ENCODE measurements at regions not wholly inside any gene's neighbourhood (a gene's known extent, or its start where the extent isn't known, plus 50 kb on each side); places are given as distances from the start of the nearest gene placed in this dataset.

DNA sequence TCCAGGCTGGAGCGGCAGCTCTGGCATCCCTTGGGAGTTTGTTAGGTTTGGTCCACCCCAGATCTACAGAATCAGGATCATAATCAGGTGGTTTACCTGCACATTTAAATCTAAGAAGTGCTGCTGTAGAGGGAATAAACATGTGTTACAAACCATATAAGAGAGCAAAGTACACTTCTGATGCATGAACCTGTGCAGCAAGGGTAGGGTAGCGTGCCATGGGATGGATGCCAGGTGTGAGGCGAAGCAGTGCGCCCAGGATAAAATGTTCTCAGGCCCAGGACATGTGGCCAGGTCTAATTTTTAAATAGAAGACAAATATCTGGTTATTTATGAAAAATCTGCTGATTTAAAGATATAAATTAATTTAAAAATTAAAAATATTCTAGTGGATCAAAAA, 308.8 kb upstream of the USP24 start:
- H3K4me3 ChIP-seq (ENCODE audit: low read depth, low read length), result no peak overlapping the region
- TF ChIP-seq, protein P1, sequence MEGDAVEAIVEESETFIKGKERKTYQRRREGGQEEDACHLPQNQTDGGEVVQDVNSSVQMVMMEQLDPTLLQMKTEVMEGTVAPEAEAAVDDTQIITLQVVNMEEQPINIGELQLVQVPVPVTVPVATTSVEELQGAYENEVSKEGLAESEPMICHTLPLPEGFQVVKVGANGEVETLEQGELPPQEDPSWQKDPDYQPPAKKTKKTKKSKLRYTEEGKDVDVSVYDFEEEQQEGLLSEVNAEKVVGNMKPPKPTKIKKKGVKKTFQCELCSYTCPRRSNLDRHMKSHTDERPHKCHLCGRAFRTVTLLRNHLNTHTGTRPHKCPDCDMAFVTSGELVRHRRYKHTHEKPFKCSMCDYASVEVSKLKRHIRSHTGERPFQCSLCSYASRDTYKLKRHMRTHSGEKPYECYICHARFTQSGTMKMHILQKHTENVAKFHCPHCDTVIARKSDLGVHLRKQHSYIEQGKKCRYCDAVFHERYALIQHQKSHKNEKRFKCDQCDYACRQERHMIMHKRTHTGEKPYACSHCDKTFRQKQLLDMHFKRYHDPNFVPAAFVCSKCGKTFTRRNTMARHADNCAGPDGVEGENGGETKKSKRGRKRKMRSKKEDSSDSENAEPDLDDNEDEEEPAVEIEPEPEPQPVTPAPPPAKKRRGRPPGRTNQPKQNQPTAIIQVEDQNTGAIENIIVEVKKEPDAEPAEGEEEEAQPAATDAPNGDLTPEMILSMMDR (IDR thresholded peaks at IDR 0.05; ENCODE audit: insufficient read depth, low read length), result no peak
- no peak for DNase-seq (ENCODE audit: low read depth)

DNA sequence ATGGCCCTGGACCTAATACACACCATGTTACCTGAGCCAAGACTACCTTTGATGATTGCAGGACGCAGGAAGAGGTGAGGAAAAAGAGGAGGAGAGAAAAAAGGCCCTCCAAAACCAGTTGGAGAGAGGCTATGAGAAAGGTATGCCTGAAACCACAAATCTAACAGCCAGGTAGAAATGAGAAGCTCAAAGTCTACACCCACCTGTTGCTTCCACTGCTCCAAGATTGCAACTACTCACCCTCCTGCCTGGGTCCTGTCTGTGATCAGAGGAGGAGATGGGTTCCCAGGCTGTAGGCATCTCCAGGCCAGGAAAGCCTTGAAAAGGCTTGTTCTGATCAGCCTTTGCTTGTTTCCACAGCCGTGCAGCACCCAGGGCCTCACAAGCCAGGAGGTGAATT, 307.8 kb upstream of the USP24 start:
- H3K4me3 ChIP-seq (ENCODE audit: low read depth, low read length), result no peak overlapping the region
- TF ChIP-seq, protein P1 (IDR thresholded peaks at IDR 0.05; ENCODE audit: insufficient read depth, low read length), result no peak
- DNase-seq (ENCODE audit: low read depth), result no peak

- TF ChIP-seq, protein P1 (IDR thresholded peaks at IDR 0.05; ENCODE audit: insufficient read depth, low read length), result no peak
- no peak for DNase-seq (ENCODE audit: low read depth)
- H3K4me3 ChIP-seq (ENCODE audit: low read depth, low read length), result no peak overlapping the region
Measured at GRCh38 chr1:55522353-55522903, 307.3 kb upstream of the USP24 start.

DNA sequence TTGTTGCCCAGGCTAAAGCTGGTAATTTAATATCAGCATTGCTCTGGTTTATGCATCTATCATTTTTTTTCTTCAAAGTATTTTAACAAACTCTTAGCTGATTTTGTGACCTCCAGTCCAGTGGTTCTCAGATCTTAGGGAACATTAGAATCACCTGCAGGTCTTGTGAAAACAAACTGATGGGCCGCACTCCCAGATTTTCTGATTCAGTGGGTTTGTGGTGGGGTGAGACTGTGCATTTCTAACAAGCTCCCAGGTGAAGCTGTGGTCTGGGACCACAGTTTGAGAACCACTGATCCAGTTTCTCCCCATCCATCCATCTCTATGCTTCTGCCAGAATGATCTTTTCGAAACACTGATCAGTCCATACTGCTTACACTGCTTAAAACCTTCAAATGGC, 305.7 kb upstream of the USP24 start:
- DNase-seq (ENCODE audit: low read depth), result no peak
- TF ChIP-seq, protein P1 (IDR thresholded peaks at IDR 0.05; ENCODE audit: insufficient read depth, low read length), result no peak
- no peak overlapping the region for H3K4me3 ChIP-seq (ENCODE audit: low read depth, low read length)

- H3K4me3 ChIP-seq (ENCODE audit: low read depth, low read length), result no peak overlapping the region
- DNase-seq (ENCODE audit: low read depth), result peak; percentile 49
- TF ChIP-seq, protein P1 (IDR thresholded peaks at IDR 0.05; ENCODE audit: insufficient read depth, low read length), result no peak
Measured at GRCh38 chr1:55519937-55520683, 304.9 kb upstream of the USP24 start.

- no peak overlapping the region for H3K4me3 ChIP-seq (ENCODE audit: low read depth, low read length)
- DNase-seq (ENCODE audit: low read depth), result peak; percentile 38
- TF ChIP-seq, protein P1 (IDR thresholded peaks at IDR 0.05; ENCODE audit: insufficient read depth, low read length), result no peak
Measured at GRCh38 chr1:55519276-55519675, 304.1 kb upstream of the USP24 start.
